Tibial artery (tissue), 4 donors: ENCODE measurements at regions not wholly inside any gene's neighbourhood (a gene's known extent, or its start where the extent isn't known, plus 50 kb on each side); places are given as distances from the start of the nearest gene placed in this dataset.
A peak's percentile ranks its signal among the peaks of the same experiment; 100 is the strongest.

Source experiments
- DNase-seq, 2 donors: peaks; one replicate each; pipeline ENCODE4 v3.0.0-alpha.2; 2019
- H3K27ac ChIP-seq, 2 donors: fragments of 200-600 bp; sonication (generic) in 1 of 2; 1 replicate in 1 of 2; 2 replicates in 1 of 2; pipeline ENCODE4 v1.5.1; 2018 to 2019; ENCODE audit warnings: mild to moderate bottlenecking in 1 of 2
- H3K27me3 ChIP-seq, 2 donors: fragments of 200-600 bp; sonication (generic) in 1 of 2; one replicate each; pipeline versions ENCODE4 v1.5.1 to v1.6.0; 2016 to 2019
- H3K36me3 ChIP-seq, 3 donors: fragments of 200-600 bp; sonication (generic) in 2 of 3; one replicate each; pipeline ENCODE4 v1.5.1; 2016 to 2019; ENCODE audit warnings: mild to moderate bottlenecking in 2 of 3
- H3K4me1 ChIP-seq, 4 donors: fragments of 200-600 bp; sonication (generic) in 2 of 4; 1 replicate in 3 of 4; 2 replicates in 1 of 4; pipeline ENCODE4 v1.5.1; 2016 to 2019
- H3K4me3 ChIP-seq, 2 donors: fragments of 200-600 bp; sonication (generic) in 1 of 2; 1 replicate in 1 of 2; 2 replicates in 1 of 2; pipeline ENCODE4 v1.5.1; 2018 to 2019; ENCODE audit warnings: mild to moderate bottlenecking in 2 of 2
- H3K9me3 ChIP-seq, 3 donors: fragments of 200-600 bp; sonication (generic) in 1 of 3; one replicate each; pipeline ENCODE4 v1.5.1; 2016 to 2019
- CTCF ChIP-seq, 2 experiments: fragments of 200-600 bp in 1 of 2; fragments of 450-650 bp in 1 of 2; IDR thresholded peaks; one replicate each; pipeline ENCODE4 v1.5.1; 2017 to 2019; ENCODE audit warnings: antibody characterized with exemption in 2 of 2, mild to moderate bottlenecking in 1 of 2, moderate library complexity in 1 of 2
- intact Hi-C: fragments of 100-400 bp; cut with DNase I; formaldehyde crosslinking; loops from one replicate; pipeline ENCODE4 v1.15.0; 2023; ENCODE audit warnings: low total_unique reads

- H3K4me3 ChIP-seq: no peak overlapping the region
- H3K36me3 ChIP-seq: no peaks in the 10 kb centered on the region
- H3K27ac ChIP-seq: no peak overlapping the region
- no peak for TF ChIP-seq CTCF (IDR thresholded peaks at IDR 0.05)
- H3K9me3 ChIP-seq: no peaks in the 10 kb centered on the region
- intact Hi-C loops: no loop called here
- H3K27me3 ChIP-seq: no peaks in the 10 kb centered on the region
- no peak for DNase-seq
- peaks cover 0 to 24% (median 7%) of the 10 kb centered on the region in 4 donors for H3K4me1 ChIP-seq
Measured at GRCh38 chr13:50682966-50683365, 160.5 kb downstream of the DLEU7 start.

GRCh38 chr13:50684366-50684765 is 159.1 kb downstream of the DLEU7 start:
- Histone ChIP-seq H3K4me3 (no peak overlapping the region), H3K27ac (no peak overlapping the region), H3K27me3 (no peaks in the 10 kb centered on the region), H3K9me3 (no peaks in the 10 kb centered on the region), H3K36me3 (no peaks in the 10 kb centered on the region), H3K4me1 (peaks cover 0 to 17% (median 7%) of the 10 kb centered on the region in 4 donors)
- TF ChIP-seq CTCF (IDR thresholded peaks at IDR 0.05): no peak
- intact Hi-C loops: no loop called here
- DNase-seq: peak in 1 of 2 donors; percentile 22

GRCh38 chr13:50685491-50685890 is 158.0 kb downstream of the DLEU7 start:
- Histone ChIP-seq H3K36me3 (no peaks in the 10 kb centered on the region), H3K9me3 (no peaks in the 10 kb centered on the region), H3K27me3 (no peaks in the 10 kb centered on the region), H3K4me1 (peaks cover 0 to 17% (median 7%) of the 10 kb centered on the region in 4 donors), H3K4me3 (no peak overlapping the region), H3K27ac (no peak overlapping the region)
- intact Hi-C loops: no loop called here
- DNase-seq: peak; percentile 74 to 79
- TF ChIP-seq CTCF (IDR thresholded peaks at IDR 0.05): no peak

- H3K4me1 ChIP-seq: peaks cover 0 to 17% (median 7%) of the 10 kb centered on the region in 4 donors
- H3K27me3 ChIP-seq: no peaks in the 10 kb centered on the region
- no peak for TF ChIP-seq CTCF (IDR thresholded peaks at IDR 0.05)
- DNase-seq: no peak
- H3K9me3 ChIP-seq: no peaks in the 10 kb centered on the region
- intact Hi-C loops: no loop called here
- H3K36me3 ChIP-seq: no peaks in the 10 kb centered on the region
- no peak overlapping the region for H3K27ac ChIP-seq
- no peak overlapping the region for H3K4me3 ChIP-seq
Measured at GRCh38 chr13:50685956-50686355, 157.5 kb downstream of the DLEU7 start.

- Histone ChIP-seq H3K9me3 (no peaks in the 10 kb centered on the region), H3K27ac (no peak overlapping the region), H3K4me1 (peaks cover 0 to 17% (median 7%) of the 10 kb centered on the region in 4 donors), H3K36me3 (no peaks in the 10 kb centered on the region), H3K4me3 (no peak overlapping the region), H3K27me3 (no peaks in the 10 kb centered on the region)
- intact Hi-C loops: no loop called here
- DNase-seq: no peak
- TF ChIP-seq CTCF (IDR thresholded peaks at IDR 0.05): no peak
Measured at GRCh38 chr13:50686551-50686950, 156.9 kb downstream of the DLEU7 start.

GRCh38 chr13:50687545-50687944 is 155.9 kb downstream of the DLEU7 start:
- Histone ChIP-seq H3K4me3 (no peak overlapping the region), H3K27ac (no peak overlapping the region), H3K9me3 (no peaks in the 10 kb centered on the region), H3K36me3 (no peaks in the 10 kb centered on the region), H3K4me1 (peaks cover 0 to 17% (median 7%) of the 10 kb centered on the region in 4 donors), H3K27me3 (no peaks in the 10 kb centered on the region)
- no peak for TF ChIP-seq CTCF (IDR thresholded peaks at IDR 0.05)
- intact Hi-C loops: no loop called here
- no peak for DNase-seq
